Parathyroid adenoma (tissue), 2 donors: ENCODE measurements at regions not wholly inside any gene's neighbourhood (a gene's known extent, or its start where the extent isn't known, plus 50 kb on each side); places are given as distances from the start of the nearest gene placed in this dataset.

ENCODE experiments used
- H2AFZ ChIP-seq: fragments of 300-600 bp; sonication (generic); one replicate; pipeline ENCODE4 v1.7.0; 2017; ENCODE audit warnings: antibody characterized with exemption, mild to moderate bottlenecking
- H3K27ac ChIP-seq: fragments of 300-600 bp; sonication (generic); one replicate; pipeline ENCODE4 v1.7.0; 2017
- H3K27me3 ChIP-seq: fragments of 300-600 bp; sonication (generic); one replicate; pipeline ENCODE4 v1.7.0; 2017; ENCODE audit warnings: low read length; ENCODE audit not compliant: control insufficient read depth, insufficient read depth
- H3K36me3 ChIP-seq: fragments of 300-600 bp; sonication (generic); one replicate; pipeline ENCODE4 v1.7.0; 2017; ENCODE audit warnings: low read length; ENCODE audit not compliant: control insufficient read depth, insufficient read depth
- H3K4me1 ChIP-seq: fragments of 300-600 bp; sonication (generic); one replicate; pipeline ENCODE4 v1.7.0; 2017; ENCODE audit warnings: control low read depth
- H3K4me2 ChIP-seq: fragments of 300-600 bp; sonication (generic); one replicate; pipeline ENCODE4 v1.7.0; 2017; ENCODE audit warnings: low read length
- H3K4me3 ChIP-seq: fragments of 300-600 bp; sonication (generic); one replicate; pipeline ENCODE4 v1.7.0; 2017; ENCODE audit warnings: low read depth, low read length
- H3K79me2 ChIP-seq: fragments of 300-600 bp; sonication (generic); one replicate; pipeline ENCODE4 v1.7.0; 2017; ENCODE audit warnings: control low read depth
- H3K9ac ChIP-seq: fragments of 300-600 bp; sonication (generic); one replicate; pipeline ENCODE4 v1.7.0; 2017; ENCODE audit warnings: mild to moderate bottlenecking
- H3K9me3 ChIP-seq: fragments of 300-600 bp; sonication (generic); one replicate; pipeline ENCODE4 v1.7.0; 2017; ENCODE audit warnings: low read length; ENCODE audit not compliant: control insufficient read depth
- TF ChIP-seq, protein P1 (sequence below): fragments of 300-600 bp; sonication (generic); IDR thresholded peaks from one replicate; pipeline ENCODE4 v1.7.0; 2017; ENCODE audit warnings: antibody characterized with exemption, mild to moderate bottlenecking
- donor health status: primary hyperparathyroidism.

DNA sequence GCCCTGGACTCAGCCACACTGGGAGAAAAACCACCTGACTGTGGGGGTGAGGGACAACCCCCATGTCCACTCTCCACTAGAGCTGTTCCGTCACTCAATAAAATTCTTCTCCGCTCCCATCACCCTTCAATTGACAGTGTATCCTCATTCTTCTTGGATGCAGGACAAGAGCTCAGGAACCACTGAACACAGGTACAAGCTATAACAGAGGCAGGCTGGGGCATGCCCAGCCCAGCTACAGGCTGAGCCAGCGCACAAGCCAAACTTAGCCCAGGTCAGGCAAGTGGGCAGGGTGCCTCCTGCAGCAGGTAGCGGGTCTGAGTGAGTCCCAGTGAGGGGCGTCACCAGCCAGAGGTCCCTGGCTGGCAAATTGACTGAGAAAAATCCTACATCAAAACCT, 183.4 kb downstream of the HINT1 start:
- H3K4me3 ChIP-seq = no peak overlapping the region
- no peak overlapping the region for H3K9ac ChIP-seq
- H3K36me3 ChIP-seq = no peaks in the 10 kb centered on the region
- no peaks in the 10 kb centered on the region for H3K4me1 ChIP-seq
- TF ChIP-seq, protein P1, sequence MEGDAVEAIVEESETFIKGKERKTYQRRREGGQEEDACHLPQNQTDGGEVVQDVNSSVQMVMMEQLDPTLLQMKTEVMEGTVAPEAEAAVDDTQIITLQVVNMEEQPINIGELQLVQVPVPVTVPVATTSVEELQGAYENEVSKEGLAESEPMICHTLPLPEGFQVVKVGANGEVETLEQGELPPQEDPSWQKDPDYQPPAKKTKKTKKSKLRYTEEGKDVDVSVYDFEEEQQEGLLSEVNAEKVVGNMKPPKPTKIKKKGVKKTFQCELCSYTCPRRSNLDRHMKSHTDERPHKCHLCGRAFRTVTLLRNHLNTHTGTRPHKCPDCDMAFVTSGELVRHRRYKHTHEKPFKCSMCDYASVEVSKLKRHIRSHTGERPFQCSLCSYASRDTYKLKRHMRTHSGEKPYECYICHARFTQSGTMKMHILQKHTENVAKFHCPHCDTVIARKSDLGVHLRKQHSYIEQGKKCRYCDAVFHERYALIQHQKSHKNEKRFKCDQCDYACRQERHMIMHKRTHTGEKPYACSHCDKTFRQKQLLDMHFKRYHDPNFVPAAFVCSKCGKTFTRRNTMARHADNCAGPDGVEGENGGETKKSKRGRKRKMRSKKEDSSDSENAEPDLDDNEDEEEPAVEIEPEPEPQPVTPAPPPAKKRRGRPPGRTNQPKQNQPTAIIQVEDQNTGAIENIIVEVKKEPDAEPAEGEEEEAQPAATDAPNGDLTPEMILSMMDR = no peak
- no peaks in the 10 kb centered on the region for H3K9me3 ChIP-seq
- no peak overlapping the region for H3K4me2 ChIP-seq
- H3K27ac ChIP-seq = no peak overlapping the region
- H3K79me2 ChIP-seq = no peaks in the 10 kb centered on the region
- H3K27me3 ChIP-seq = no peaks in the 10 kb centered on the region
- H2AFZ ChIP-seq = no peak overlapping the region

DNA sequence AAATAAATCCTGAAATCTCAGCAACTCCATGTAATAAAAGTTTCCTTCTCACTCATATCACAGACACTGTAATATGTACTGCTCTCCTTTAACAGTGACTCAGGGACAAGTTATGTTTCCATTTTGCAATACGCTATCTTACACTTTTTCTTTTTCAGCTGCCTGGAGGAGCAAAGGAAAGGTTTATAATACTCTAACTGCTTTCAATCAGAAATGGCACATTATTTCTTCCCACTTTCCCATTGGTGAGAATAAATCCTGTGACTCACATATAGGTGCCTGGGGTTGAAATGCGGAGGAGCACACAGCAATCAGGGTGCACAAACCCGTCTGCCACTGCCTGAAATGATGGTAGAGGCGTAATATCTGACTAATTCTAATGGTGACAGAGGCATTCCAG, 186.6 kb downstream of the HINT1 start:
- H3K9me3 ChIP-seq = no peaks in the 10 kb centered on the region
- H3K36me3 ChIP-seq = no peaks in the 10 kb centered on the region
- no peak overlapping the region for H3K4me2 ChIP-seq
- TF ChIP-seq, protein P1 = no peak
- no peaks in the 10 kb centered on the region for H3K27me3 ChIP-seq
- no peaks in the 10 kb centered on the region for H3K4me1 ChIP-seq
- H3K79me2 ChIP-seq = no peaks in the 10 kb centered on the region
- H3K27ac ChIP-seq = no peak overlapping the region
- H2AFZ ChIP-seq = no peak overlapping the region
- no peak overlapping the region for H3K4me3 ChIP-seq
- no peak overlapping the region for H3K9ac ChIP-seq

DNA sequence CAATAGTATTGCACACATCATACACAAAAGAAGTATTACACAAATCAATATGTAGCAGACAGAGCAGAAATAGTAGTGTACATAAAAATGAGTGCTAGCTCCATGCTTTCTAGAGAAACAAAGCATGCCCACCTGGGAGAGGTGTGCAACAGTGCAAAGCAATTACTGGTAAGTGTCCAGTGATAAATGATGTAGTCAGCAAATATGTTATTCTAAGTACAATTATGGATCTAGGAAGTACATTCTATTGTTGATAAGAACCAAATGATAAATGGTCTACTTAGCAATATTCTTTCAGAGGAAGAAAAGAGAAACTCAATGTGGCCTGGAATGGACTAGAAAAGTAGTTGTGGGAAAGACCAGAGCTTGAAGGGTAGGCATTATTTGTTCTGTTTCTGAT, 188.6 kb downstream of the HINT1 start:
- no peak overlapping the region for H2AFZ ChIP-seq
- TF ChIP-seq, protein P1 = no peak
- no peaks in the 10 kb centered on the region for H3K9me3 ChIP-seq
- H3K27ac ChIP-seq = no peak overlapping the region
- no peaks in the 10 kb centered on the region for H3K27me3 ChIP-seq
- no peaks in the 10 kb centered on the region for H3K36me3 ChIP-seq
- H3K4me3 ChIP-seq = no peak overlapping the region
- no peaks in the 10 kb centered on the region for H3K4me1 ChIP-seq
- no peaks in the 10 kb centered on the region for H3K79me2 ChIP-seq
- no peak overlapping the region for H3K4me2 ChIP-seq
- no peak overlapping the region for H3K9ac ChIP-seq

DNA sequence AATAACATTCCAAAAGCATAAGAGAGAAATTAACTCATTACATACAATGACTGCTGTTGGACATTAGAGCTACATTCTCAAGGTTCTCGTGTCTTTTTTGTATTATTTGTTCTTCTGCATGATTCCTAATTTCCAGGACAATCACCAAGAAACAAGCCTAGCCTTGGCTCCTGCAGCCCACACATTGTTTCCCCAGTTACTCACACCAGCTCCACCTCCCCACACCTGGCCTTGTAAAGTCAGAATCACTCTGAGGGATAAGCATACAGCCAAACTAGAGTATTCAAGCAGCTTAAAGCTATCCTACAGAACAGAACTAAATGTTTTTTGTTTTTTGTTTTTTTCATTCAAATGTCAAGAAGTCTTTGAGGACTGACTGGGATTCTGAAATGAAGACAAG, 189.2 kb downstream of the HINT1 start:
- Histone ChIP-seq H3K36me3 (no peaks in the 10 kb centered on the region), H3K4me3 (no peak overlapping the region), H3K79me2 (no peaks in the 10 kb centered on the region), H3K4me2 (no peak overlapping the region), H3K4me1 (no peaks in the 10 kb centered on the region), H2AFZ (no peak overlapping the region), H3K27me3 (no peaks in the 10 kb centered on the region), H3K27ac (no peak overlapping the region), H3K9ac (no peak overlapping the region), H3K9me3 (no peaks in the 10 kb centered on the region)
- TF ChIP-seq, protein P1 = no peak

DNA sequence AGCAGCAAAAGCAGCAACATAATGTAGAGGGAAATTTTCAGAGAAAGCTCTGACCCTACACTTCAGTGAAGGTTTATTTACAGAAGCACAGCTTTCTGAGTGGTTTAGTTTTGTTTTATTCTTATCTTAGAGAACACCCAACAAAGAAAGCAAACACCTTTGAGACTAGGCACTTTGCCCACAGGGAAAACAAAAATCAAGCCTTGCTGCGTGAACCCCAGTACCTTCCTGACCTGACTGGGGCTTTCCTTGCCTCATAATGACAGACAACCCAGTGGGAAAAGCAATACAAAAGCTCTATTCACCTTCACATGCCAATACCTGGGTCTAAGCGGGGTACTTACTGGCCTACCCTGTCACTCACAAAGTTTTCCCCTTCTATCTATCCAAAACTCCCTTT, 189.8 kb downstream of the HINT1 start:
- Histone ChIP-seq H3K79me2 (no peaks in the 10 kb centered on the region), H3K27me3 (no peaks in the 10 kb centered on the region), H3K4me1 (no peaks in the 10 kb centered on the region), H3K36me3 (no peaks in the 10 kb centered on the region), H3K27ac (no peak overlapping the region), H3K9ac (no peak overlapping the region), H3K4me2 (no peak overlapping the region), H3K9me3 (no peaks in the 10 kb centered on the region), H2AFZ (peak overlapping the region; percentile 17), H3K4me3 (no peak overlapping the region)
- TF ChIP-seq, protein P1 = no peak
